ENCODE measurements at regions not wholly inside any gene's neighbourhood (a gene's known extent, or its start where the extent isn't known, plus 50 kb on each side); places are given as distances from the start of the nearest gene placed in this dataset.

- H3K27ac ChIP-seq (replicated peaks) = no peak overlapping the region
- no peak for TF ChIP-seq GABPA (IDR thresholded peaks at IDR 0.05; ENCODE audit: low read depth)
- TF ChIP-seq REST (IDR thresholded peaks at IDR 0.05; ENCODE audit: insufficient replicate concordance, low read depth) = no peak
- no peak for TF ChIP-seq SPI1 (IDR thresholded peaks at IDR 0.05; ENCODE audit: borderline replicate concordance, low read depth)
- no peak for TF ChIP-seq CTCF (IDR thresholded peaks at IDR 0.05; ENCODE audit: insufficient read depth, low read length)
- TF ChIP-seq POLR2AphosphoS5 (IDR thresholded peaks at IDR 0.05; ENCODE audit: low read depth) = no peak
- no peak overlapping the region for H3K4me3 ChIP-seq (replicated peaks; ENCODE audit: insufficient read depth, low read length)
- no peak for DNase-seq (ENCODE audit: low read depth in 1 of 2, low spot score in 1 of 2)
- H3K27me3 ChIP-seq (ENCODE audit: insufficient read depth, poor library complexity, severe bottlenecking) = no peaks in the 10 kb centered on the region
These were observed 535.0 kb downstream of the TBC1D22A start for GRCh38 chr22:47297261-47298016.

GRCh38 chr22:47296405-47297260 lies 534.2 kb downstream of the TBC1D22A start:
- no peak overlapping the region for H3K27ac ChIP-seq (replicated peaks)
- no peak for DNase-seq (ENCODE audit: low read depth in 1 of 2, low spot score in 1 of 2)
- H3K4me3 ChIP-seq (replicated peaks; ENCODE audit: insufficient read depth, low read length) = no peak overlapping the region
- H3K27me3 ChIP-seq (ENCODE audit: insufficient read depth, poor library complexity, severe bottlenecking) = no peaks in the 10 kb centered on the region
- TF ChIP-seq GABPA (IDR thresholded peaks at IDR 0.05; ENCODE audit: low read depth) (no peak), REST (IDR thresholded peaks at IDR 0.05; ENCODE audit: insufficient replicate concordance, low read depth) (no peak), CTCF (IDR thresholded peaks at IDR 0.05; ENCODE audit: insufficient read depth, low read length) (no peak), POLR2AphosphoS5 (IDR thresholded peaks at IDR 0.05; ENCODE audit: low read depth) (no peak), SPI1 (IDR thresholded peaks at IDR 0.05; ENCODE audit: borderline replicate concordance, low read depth) (no peak)

- DNase-seq (ENCODE audit: low read depth in 1 of 2, low spot score in 1 of 2) = no peak
- Histone ChIP-seq H3K4me3 (replicated peaks; ENCODE audit: insufficient read depth, low read length) (no peak overlapping the region), H3K27me3 (ENCODE audit: insufficient read depth, poor library complexity, severe bottlenecking) (no peaks in the 10 kb centered on the region), H3K27ac (replicated peaks) (no peak overlapping the region)
- no peak for TF ChIP-seq GABPA (IDR thresholded peaks at IDR 0.05; ENCODE audit: low read depth)
- no peak for TF ChIP-seq POLR2AphosphoS5 (IDR thresholded peaks at IDR 0.05; ENCODE audit: low read depth)
- no peak for TF ChIP-seq SPI1 (IDR thresholded peaks at IDR 0.05; ENCODE audit: borderline replicate concordance, low read depth)
- TF ChIP-seq CTCF (IDR thresholded peaks at IDR 0.05; ENCODE audit: insufficient read depth, low read length) = no peak
- TF ChIP-seq REST (IDR thresholded peaks at IDR 0.05; ENCODE audit: insufficient replicate concordance, low read depth) = no peak
These were observed 533.5 kb downstream of the TBC1D22A start for GRCh38 chr22:47295982-47296381.

Data from HL-60 (cell line).